DMS153 (cell line): ENCODE measurements at regions not wholly inside any gene's neighbourhood (a gene's known extent, or its start where the extent isn't known, plus 50 kb on each side); places are given as distances from the start of the nearest gene placed in this dataset.

Experiments
- DNase-seq: peaks from one replicate; lab custom pipeline; 2025; lab: John Stamatoyannopoulos, UW

GRCh38 chr18:37654034-37654433, 88.4 kb upstream of the CELF4 start:
- no peak for DNase-seq

- DNase-seq: no peak
Measured at GRCh38 chr18:37653618-37654017, 88.0 kb upstream of the CELF4 start.

GRCh38 chr18:37649930-37650329, 84.3 kb upstream of the CELF4 start:
- no peak for DNase-seq

GRCh38 chr18:37649416-37649815, 83.8 kb upstream of the CELF4 start:
- no peak for DNase-seq

GRCh38 chr18:37641573-37641972, 76.0 kb upstream of the CELF4 start:
- DNase-seq: no peak

GRCh38 chr18:37640504-37640903, 74.9 kb upstream of the CELF4 start:
- no peak for DNase-seq

- DNase-seq: no peak
Measured at GRCh38 chr18:37639846-37640245, 74.2 kb upstream of the CELF4 start.

- no peak for DNase-seq
Measured at GRCh38 chr18:37637478-37637850, 71.9 kb upstream of the CELF4 start.

GRCh38 chr18:37636831-37637477, 71.4 kb upstream of the CELF4 start:
- no peak for DNase-seq

GRCh38 chr18:37634516-37634915, 68.9 kb upstream of the CELF4 start:
- no peak for DNase-seq

GRCh38 chr18:37631422-37631821, 65.8 kb upstream of the CELF4 start:
- no peak for DNase-seq

- no peak for DNase-seq
Measured at GRCh38 chr18:37630334-37630733, 64.7 kb upstream of the CELF4 start.

- DNase-seq: no peak
Measured at GRCh38 chr18:37628470-37629220, 63.0 kb upstream of the CELF4 start.

GRCh38 chr18:37624318-37624717, 58.7 kb upstream of the CELF4 start:
- DNase-seq: no peak

- DNase-seq: no peak
Measured at GRCh38 chr18:37619964-37620363, 54.4 kb upstream of the CELF4 start.

- no peak for DNase-seq
Measured at GRCh38 chr18:37617623-37618022, 52.0 kb upstream of the CELF4 start.
